BLaER1 treated with 17β-estradiol and CSF1 and Interleukin-3, amounts not matched to agents 10 nM and 100 nM (cell line): ENCODE measurements at regions not wholly inside any gene's neighbourhood (a gene's known extent, or its start where the extent isn't known, plus 50 kb on each side); places are given as distances from the start of the nearest gene placed in this dataset.

Experiments
- H3K27ac ChIP-seq, 11 experiments: shearing (Covaris generic); formaldehyde crosslinking; 2 replicates each; pipeline ENCODE4 v1.8.1; 2022
- H3K27me3 ChIP-seq, 11 experiments: shearing (Covaris generic); formaldehyde crosslinking; 2 replicates each; pipeline ENCODE4 v1.8.1; 2022
- H3K36me3 ChIP-seq, 11 experiments: shearing (Covaris generic); formaldehyde crosslinking; 2 replicates each; pipeline ENCODE4 v1.8.1; 2022
- H3K4me1 ChIP-seq, 10 experiments: shearing (Covaris generic); formaldehyde crosslinking; 2 replicates each; pipeline ENCODE4 v1.8.1; 2022
- H3K4me2 ChIP-seq, 11 experiments: shearing (Covaris generic); formaldehyde crosslinking; 2 replicates each; pipeline ENCODE4 v1.8.1; 2022
- H3K4me3 ChIP-seq, 10 experiments: shearing (Covaris generic); formaldehyde crosslinking; 2 replicates each; pipeline ENCODE4 v1.8.1; 2022
- H3K9ac ChIP-seq, 11 experiments: shearing (Covaris generic); formaldehyde crosslinking; 2 replicates each; pipeline ENCODE4 v1.8.1; 2022
- H3K9me3 ChIP-seq, 11 experiments: shearing (Covaris generic); formaldehyde crosslinking; replicated peaks in 1 of 11; 2 replicates each; pipeline ENCODE4 v1.8.1; 2022
- H4K20me1 ChIP-seq, 11 experiments: shearing (Covaris generic); formaldehyde crosslinking; 2 replicates each; pipeline ENCODE4 v1.8.1; 2022
- Cebpa-rat ChIP-seq, 11 experiments: shearing (Covaris generic); IDR thresholded peaks; 2 replicates each; pipeline ENCODE4 v1.8.1; 2022

GRCh38 chr3:182046166-182046764, 334.5 kb downstream of the SOX2 start:
- no peak overlapping the region for H3K4me2 ChIP-seq
- H4K20me1 ChIP-seq = no peaks in the 10 kb centered on the region
- no peak overlapping the region for H3K9ac ChIP-seq
- H3K36me3 ChIP-seq = no peaks in the 10 kb centered on the region
- no peaks in the 10 kb centered on the region for H3K9me3 ChIP-seq
- TF ChIP-seq Cebpa-rat (IDR thresholded peaks at IDR 0.05) = no peak
- no peak overlapping the region for H3K4me3 ChIP-seq
- H3K27ac ChIP-seq = no peak overlapping the region
- H3K4me1 ChIP-seq = 0 out of 20 replicates have a peak, but pooled peaks cover 0 to 4% (median 0%) of the 10 kb centered on the region in 10 experiments
- H3K27me3 ChIP-seq = no peaks in the 10 kb centered on the region

DNA sequence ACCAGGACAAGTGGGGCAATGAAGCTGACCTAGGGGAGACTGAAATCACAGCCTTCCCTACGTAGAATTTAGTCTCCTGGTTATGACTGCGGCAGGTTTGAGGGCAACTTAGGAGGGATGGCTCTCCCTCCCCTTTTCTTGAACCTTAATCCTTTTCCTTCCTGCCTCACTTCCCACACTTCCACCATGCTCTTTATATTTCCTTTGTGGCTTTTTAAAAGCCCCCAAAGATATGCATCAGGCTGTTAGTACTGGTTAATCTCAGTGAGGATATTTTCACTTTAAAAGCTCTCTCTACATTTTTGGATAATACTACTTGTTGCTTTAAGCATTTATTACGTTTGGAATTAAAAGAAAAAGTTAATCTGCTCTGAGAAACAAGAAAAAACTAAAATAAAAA, 339.2 kb downstream of the SOX2 start:
- Histone ChIP-seq H4K20me1 (no peaks in the 10 kb centered on the region), H3K4me3 (no peak overlapping the region), H3K4me1 (0 out of 20 replicates have a peak, but pooled peaks cover 0 to 4% (median 0%) of the 10 kb centered on the region in 10 experiments), H3K4me2 (no peak overlapping the region), H3K9ac (no peak overlapping the region), H3K27ac (no peak overlapping the region), H3K9me3 (no peaks in the 10 kb centered on the region), H3K27me3 (no peaks in the 10 kb centered on the region), H3K36me3 (no peaks in the 10 kb centered on the region)
- no peak for TF ChIP-seq Cebpa-rat (IDR thresholded peaks at IDR 0.05)

DNA sequence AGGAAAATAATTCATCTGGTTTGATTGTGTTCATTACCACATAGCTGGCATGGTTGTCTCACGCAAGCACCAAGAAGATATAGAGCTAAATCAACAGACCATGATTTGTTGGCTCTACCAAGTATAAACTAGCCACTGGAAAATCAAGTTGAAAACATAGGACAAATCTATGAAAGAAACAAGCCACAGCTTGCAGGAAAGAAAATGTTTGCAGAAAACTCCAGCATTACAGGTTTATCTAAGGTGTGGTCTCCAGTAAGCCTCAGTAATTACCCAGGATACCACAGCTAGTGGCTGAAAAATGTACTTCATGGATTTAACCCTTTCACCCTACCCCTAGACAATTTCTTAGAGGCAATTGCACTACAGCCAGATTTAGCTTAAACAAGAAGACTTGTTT, 340.6 kb downstream of the SOX2 start:
- no peaks in the 10 kb centered on the region for H3K27me3 ChIP-seq
- no peak overlapping the region for H3K4me2 ChIP-seq
- no peak for TF ChIP-seq Cebpa-rat (IDR thresholded peaks at IDR 0.05)
- no peak overlapping the region for H3K4me3 ChIP-seq
- no peaks in the 10 kb centered on the region for H3K9me3 ChIP-seq
- no peaks in the 10 kb centered on the region for H4K20me1 ChIP-seq
- no peaks in the 10 kb centered on the region for H3K36me3 ChIP-seq
- 0 out of 20 replicates have a peak, but pooled peaks cover 0 to 4% (median 0%) of the 10 kb centered on the region in 10 experiments for H3K4me1 ChIP-seq
- no peak overlapping the region for H3K27ac ChIP-seq
- no peak overlapping the region for H3K9ac ChIP-seq

DNA sequence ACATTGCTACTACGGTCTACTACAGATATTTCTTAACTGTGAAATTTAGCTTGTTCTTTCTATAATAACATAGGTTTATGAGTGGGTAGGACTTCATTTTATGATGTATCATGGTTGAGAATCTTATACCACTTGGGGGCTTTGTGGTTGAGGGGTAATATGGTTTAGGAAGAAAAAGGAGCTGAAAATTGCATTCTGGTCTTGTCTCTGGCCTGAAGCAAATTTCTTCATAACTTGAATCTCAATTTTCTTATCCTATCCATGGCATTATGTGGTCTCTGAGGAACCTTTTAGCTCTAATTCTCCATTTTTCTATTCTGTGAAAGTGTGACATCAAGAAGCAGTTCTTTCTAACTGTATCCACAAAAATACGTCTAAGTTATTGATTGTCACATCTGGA, 341.0 kb downstream of the SOX2 start:
- Histone ChIP-seq H3K9ac (no peak overlapping the region), H4K20me1 (no peaks in the 10 kb centered on the region), H3K4me2 (no peak overlapping the region), H3K4me1 (0 out of 20 replicates have a peak, but pooled peaks cover 0 to 4% (median 0%) of the 10 kb centered on the region in 10 experiments), H3K9me3 (no peaks in the 10 kb centered on the region), H3K27me3 (no peaks in the 10 kb centered on the region), H3K36me3 (no peaks in the 10 kb centered on the region), H3K27ac (no peak overlapping the region), H3K4me3 (no peak overlapping the region)
- TF ChIP-seq Cebpa-rat (IDR thresholded peaks at IDR 0.05) = no peak

- H4K20me1 ChIP-seq = no peaks in the 10 kb centered on the region
- H3K27ac ChIP-seq = no peak overlapping the region
- H3K27me3 ChIP-seq = no peaks in the 10 kb centered on the region
- H3K9ac ChIP-seq = no peak overlapping the region
- TF ChIP-seq Cebpa-rat (IDR thresholded peaks at IDR 0.05) = no peak
- H3K4me3 ChIP-seq = no peak overlapping the region
- H3K4me1 ChIP-seq = no peaks in the 10 kb centered on the region
- H3K4me2 ChIP-seq = no peak overlapping the region
- H3K36me3 ChIP-seq = no peaks in the 10 kb centered on the region
- no peaks in the 10 kb centered on the region for H3K9me3 ChIP-seq
Observed at GRCh38 chr3:182058488-182058887, 346.8 kb downstream of the SOX2 start.

DNA sequence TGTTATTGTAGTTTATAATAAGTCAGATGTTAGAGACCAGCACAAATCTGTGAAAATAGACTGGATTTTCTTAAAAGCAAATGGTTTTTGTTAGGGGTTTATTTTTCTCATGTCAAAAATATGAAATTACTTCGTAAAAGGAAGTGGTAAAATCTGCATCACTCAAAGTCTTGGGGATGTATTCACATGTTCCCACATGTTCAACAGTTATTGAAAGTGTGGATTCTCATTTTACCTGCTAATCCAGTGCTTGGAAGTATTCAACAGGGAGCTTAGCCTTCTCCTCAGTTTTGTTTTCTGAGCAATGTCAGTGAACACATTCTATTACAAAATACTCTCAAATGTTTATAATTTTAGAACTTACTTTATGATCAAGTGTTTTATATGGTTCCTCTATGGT, 352.0 kb downstream of the SOX2 start:
- Histone ChIP-seq H3K4me3 (no peak overlapping the region), H3K27ac (no peak overlapping the region), H3K27me3 (no peaks in the 10 kb centered on the region), H3K9me3 (no peaks in the 10 kb centered on the region), H3K4me1 (no peaks in the 10 kb centered on the region), H4K20me1 (no peaks in the 10 kb centered on the region), H3K4me2 (no peak overlapping the region), H3K9ac (no peak overlapping the region), H3K36me3 (no peaks in the 10 kb centered on the region)
- TF ChIP-seq Cebpa-rat (IDR thresholded peaks at IDR 0.05) = no peak

GRCh38 chr3:182067423-182067822, 355.7 kb downstream of the SOX2 start:
- Histone ChIP-seq H3K9me3 (no peaks in the 10 kb centered on the region), H4K20me1 (no peaks in the 10 kb centered on the region), H3K4me1 (no peaks in the 10 kb centered on the region), H3K4me3 (no peak overlapping the region), H3K4me2 (no peak overlapping the region), H3K27ac (no peak overlapping the region), H3K36me3 (no peaks in the 10 kb centered on the region), H3K27me3 (no peaks in the 10 kb centered on the region), H3K9ac (no peak overlapping the region)
- TF ChIP-seq Cebpa-rat (IDR thresholded peaks at IDR 0.05) = no peak

DNA sequence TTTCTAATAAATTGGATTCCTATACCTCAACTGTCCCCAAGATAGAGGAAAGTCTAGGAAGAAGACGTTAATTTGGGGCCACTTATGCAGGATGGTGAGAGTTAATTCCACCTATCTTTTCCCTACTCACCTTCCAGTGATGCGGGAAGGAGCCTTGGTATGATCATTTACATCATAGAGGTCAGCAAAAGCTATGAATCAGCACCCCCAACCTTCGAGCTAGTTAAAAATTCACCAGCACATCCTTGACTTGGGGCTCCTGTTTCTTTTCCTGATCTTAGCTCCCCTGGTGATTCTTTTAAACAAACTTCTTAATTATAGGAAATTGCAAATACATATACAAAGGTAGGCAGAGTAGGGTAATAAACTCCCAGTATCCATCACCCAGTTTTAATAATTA, 366.6 kb downstream of the SOX2 start:
- H3K9ac ChIP-seq = no peak overlapping the region
- H3K36me3 ChIP-seq = no peaks in the 10 kb centered on the region

DNA sequence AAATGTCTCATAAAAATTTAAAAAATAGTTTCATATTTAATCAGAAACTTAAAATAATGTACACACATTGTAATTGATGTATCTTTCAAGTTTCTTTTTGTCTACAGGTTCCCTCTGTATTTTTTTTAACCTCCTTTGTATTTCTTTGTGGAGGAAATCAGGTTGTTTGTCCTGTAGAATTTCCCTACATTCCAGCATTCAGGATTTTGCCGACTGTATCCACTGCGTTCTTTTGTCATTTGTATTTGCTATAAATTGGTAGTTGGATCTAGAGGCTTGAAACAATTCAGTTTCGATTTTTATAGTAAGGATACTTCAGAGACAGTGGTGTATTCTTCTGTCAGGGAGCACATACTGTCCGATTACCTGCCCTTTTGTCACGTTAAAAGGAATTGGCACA, 367.2 kb downstream of the SOX2 start:
- Histone ChIP-seq H3K27ac (no peak overlapping the region), H3K27me3 (no peaks in the 10 kb centered on the region), H3K36me3 (no peaks in the 10 kb centered on the region), H3K9me3 (no peaks in the 10 kb centered on the region), H3K9ac (no peak overlapping the region), H3K4me2 (no peak overlapping the region), H3K4me3 (no peak overlapping the region), H4K20me1 (no peaks in the 10 kb centered on the region), H3K4me1 (no peaks in the 10 kb centered on the region)
- no peak for TF ChIP-seq Cebpa-rat (IDR thresholded peaks at IDR 0.05)

More for the DNA sequence above, 366.6 kb downstream of the SOX2 start:
- Histone ChIP-seq H3K4me1 (no peaks in the 10 kb centered on the region), H4K20me1 (no peaks in the 10 kb centered on the region), H3K9me3 (no peaks in the 10 kb centered on the region), H3K4me3 (no peak overlapping the region), H3K27me3 (no peaks in the 10 kb centered on the region), H3K4me2 (no peak overlapping the region), H3K27ac (no peak overlapping the region)
- no peak for TF ChIP-seq Cebpa-rat (IDR thresholded peaks at IDR 0.05)

DNA sequence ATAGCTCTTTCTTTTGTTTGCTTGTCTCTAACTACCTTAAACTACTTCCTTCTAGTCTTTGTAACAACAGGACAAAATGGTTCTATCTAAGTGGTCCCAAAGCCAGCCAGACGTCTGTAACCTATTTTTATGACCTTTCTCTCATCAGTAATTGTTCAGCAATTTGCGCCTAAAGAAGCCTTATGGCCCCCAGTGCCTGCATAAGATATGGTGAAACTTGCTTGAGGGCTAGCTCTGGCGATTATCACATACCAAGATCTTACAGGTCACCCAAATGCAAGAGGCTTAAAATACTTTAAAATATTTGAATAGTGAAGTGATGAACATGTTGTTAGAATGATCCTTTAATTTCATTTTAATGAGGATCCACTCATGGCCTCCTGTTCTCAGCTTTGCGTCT, 369.4 kb downstream of the SOX2 start:
- Histone ChIP-seq H3K27me3 (no peaks in the 10 kb centered on the region), H3K4me1 (no peaks in the 10 kb centered on the region), H3K36me3 (no peaks in the 10 kb centered on the region), H4K20me1 (no peaks in the 10 kb centered on the region), H3K9me3 (no peaks in the 10 kb centered on the region), H3K27ac (no peak overlapping the region), H3K4me2 (no peak overlapping the region), H3K4me3 (no peak overlapping the region), H3K9ac (no peak overlapping the region)
- no peak for TF ChIP-seq Cebpa-rat (IDR thresholded peaks at IDR 0.05)
